ENCODE measurements at regions not wholly inside any gene's neighbourhood (a gene's known extent, or its start where the extent isn't known, plus 50 kb on each side); places are given as distances from the start of the nearest gene placed in this dataset.

DNA sequence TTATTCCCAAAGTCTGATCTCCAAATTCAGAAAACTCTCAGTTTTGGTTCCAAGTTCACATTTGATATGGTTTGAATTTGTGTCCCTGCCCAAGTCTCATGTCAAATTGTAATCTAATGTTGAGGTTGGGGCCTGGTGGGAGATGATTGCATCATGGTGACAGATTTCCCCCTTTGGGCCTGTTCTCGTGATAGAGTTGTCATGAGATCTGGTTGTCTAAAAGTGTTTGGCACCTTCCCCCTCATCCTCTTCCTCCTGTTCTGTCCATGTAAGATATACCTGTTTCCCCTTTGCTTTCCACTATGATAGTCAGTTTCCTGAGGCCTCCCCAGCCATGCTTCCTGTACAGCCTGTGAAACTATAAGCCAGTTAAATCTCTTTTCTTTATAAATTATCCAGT is 138.6 kb downstream of the ARL4A start:
- TF ChIP-seq CTCF (IDR thresholded peaks at IDR 0.05; ENCODE audit: low read depth, low read length, poor library complexity, severe bottlenecking): no peak
- TF ChIP-seq EZH2phosphoT487 (IDR thresholded peaks at IDR 0.05; ENCODE audit: borderline replicate concordance, low read length): no peak
- Histone ChIP-seq H3K4me1 (ENCODE audit: control insufficient read depth, low read length) (no peaks in the 10 kb centered on the region), H3K4me3 (ENCODE audit: low read length) (no peak overlapping the region), H3K27me3 (ENCODE audit: control insufficient read depth, low read length) (no peaks in the 10 kb centered on the region), H4K20me1 (ENCODE audit: control insufficient read depth, insufficient read depth, low read depth, low read length) (no peaks in the 10 kb centered on the region), H3K79me2 (ENCODE audit: control insufficient read depth, low read length) (no peaks in the 10 kb centered on the region), H3K4me2 (ENCODE audit: low read length) (no peak overlapping the region), H3K36me3 (ENCODE audit: control insufficient read depth, low read length) (no peaks in the 10 kb centered on the region), H3K9me3 (ENCODE audit: control insufficient read depth, insufficient read depth, low read length) (no peaks in the 10 kb centered on the region), H3K27ac (ENCODE audit: low read depth, low read length) (no peak overlapping the region), H3F3A (ENCODE audit: control insufficient read depth, insufficient read depth) (no peaks in the 10 kb centered on the region), H3K9me2 (replicated peaks; ENCODE audit: control insufficient read depth, low read length) (no peaks in the 10 kb centered on the region)

DNA sequence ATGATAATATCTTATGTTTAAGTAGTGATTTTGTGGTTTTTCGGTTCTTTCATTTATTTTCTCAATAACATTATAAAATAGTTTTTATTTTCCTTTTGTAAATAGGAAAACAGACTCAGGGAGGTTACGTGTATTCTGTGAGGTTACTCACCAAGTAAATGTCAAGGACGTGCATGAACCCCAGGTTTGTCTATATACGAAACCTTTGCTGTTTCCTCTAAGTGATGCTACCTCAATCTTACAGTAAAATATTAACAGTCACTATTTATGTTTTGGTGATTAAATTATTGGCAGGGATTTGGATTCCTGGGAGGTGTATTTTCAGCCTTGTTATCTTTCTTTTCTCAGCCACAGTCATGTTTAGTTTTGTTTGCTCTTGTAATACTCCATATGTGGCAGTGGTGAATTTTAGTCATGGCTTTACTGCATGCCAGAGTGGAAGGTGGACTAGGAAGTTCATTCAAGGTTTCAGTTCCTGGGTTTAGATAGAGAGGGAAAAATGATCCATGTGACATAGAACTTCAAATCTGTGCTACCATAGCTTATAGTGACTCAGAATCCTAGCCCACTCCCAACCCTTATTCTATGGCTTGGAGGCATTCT is 139.9 kb downstream of the ARL4A start:
- H3K27ac ChIP-seq (ENCODE audit: low read depth, low read length): no peak overlapping the region
- H3K79me2 ChIP-seq (ENCODE audit: control insufficient read depth, low read length): no peaks in the 10 kb centered on the region
- no peaks in the 10 kb centered on the region for H4K20me1 ChIP-seq (ENCODE audit: control insufficient read depth, insufficient read depth, low read depth, low read length)
- H3K9me2 ChIP-seq (replicated peaks; ENCODE audit: control insufficient read depth, low read length): no peaks in the 10 kb centered on the region
- no peaks in the 10 kb centered on the region for H3K36me3 ChIP-seq (ENCODE audit: control insufficient read depth, low read length)
- no peak overlapping the region for H3K4me3 ChIP-seq (ENCODE audit: low read length)
- H3K9me3 ChIP-seq (ENCODE audit: control insufficient read depth, insufficient read depth, low read length): no peaks in the 10 kb centered on the region
- no peak overlapping the region for H3K4me2 ChIP-seq (ENCODE audit: low read length)
- no peaks in the 10 kb centered on the region for H3K4me1 ChIP-seq (ENCODE audit: control insufficient read depth, low read length)
- TF ChIP-seq EZH2phosphoT487 (IDR thresholded peaks at IDR 0.05; ENCODE audit: borderline replicate concordance, low read length): no peak
- H3K27me3 ChIP-seq (ENCODE audit: control insufficient read depth, low read length): no peaks in the 10 kb centered on the region
- H3F3A ChIP-seq (ENCODE audit: control insufficient read depth, insufficient read depth): no peaks in the 10 kb centered on the region

DNA sequence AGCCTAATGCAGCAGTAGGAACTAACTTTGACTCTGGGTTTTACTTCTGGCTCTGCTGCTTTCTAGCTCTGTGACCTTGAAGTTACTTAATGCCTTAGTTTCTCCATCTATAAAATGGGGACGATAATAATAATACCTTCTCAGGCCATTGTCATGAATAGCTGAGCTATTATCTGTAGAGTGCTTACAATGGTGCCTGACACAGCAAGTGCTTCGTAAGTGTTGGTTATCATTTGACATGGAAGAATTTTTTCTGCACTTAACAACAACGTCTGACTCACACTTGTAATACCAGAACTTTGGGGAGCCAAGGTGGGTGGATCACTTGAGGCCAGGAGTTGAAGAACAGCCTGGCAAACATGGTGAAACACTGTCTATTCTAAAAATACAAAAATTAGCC is 140.5 kb downstream of the ARL4A start:
- no peaks in the 10 kb centered on the region for H3K9me2 ChIP-seq (replicated peaks; ENCODE audit: control insufficient read depth, low read length)

More for the DNA sequence above, 140.5 kb downstream of the ARL4A start:
- Histone ChIP-seq H4K20me1 (ENCODE audit: control insufficient read depth, insufficient read depth, low read depth, low read length) (no peaks in the 10 kb centered on the region), H3K4me3 (ENCODE audit: low read length) (no peak overlapping the region), H3K9me3 (ENCODE audit: control insufficient read depth, insufficient read depth, low read length) (no peaks in the 10 kb centered on the region), H3K4me1 (ENCODE audit: control insufficient read depth, low read length) (no peaks in the 10 kb centered on the region), H3K79me2 (ENCODE audit: control insufficient read depth, low read length) (no peaks in the 10 kb centered on the region), H3K27ac (ENCODE audit: low read depth, low read length) (no peak overlapping the region), H3K27me3 (ENCODE audit: control insufficient read depth, low read length) (no peaks in the 10 kb centered on the region), H3K4me2 (ENCODE audit: low read length) (no peak overlapping the region), H3F3A (ENCODE audit: control insufficient read depth, insufficient read depth) (no peaks in the 10 kb centered on the region), H3K36me3 (ENCODE audit: control insufficient read depth, low read length) (no peaks in the 10 kb centered on the region)
- TF ChIP-seq EZH2phosphoT487 (IDR thresholded peaks at IDR 0.05; ENCODE audit: borderline replicate concordance, low read length): no peak
- no peak for TF ChIP-seq CTCF (IDR thresholded peaks at IDR 0.05; ENCODE audit: low read depth, low read length, poor library complexity, severe bottlenecking)

Measured in DOHH2 (cell line).